H9 (cell line): ENCODE measurements at regions not wholly inside any gene's neighbourhood (a gene's known extent, or its start where the extent isn't known, plus 50 kb on each side); places are given as distances from the start of the nearest gene placed in this dataset.

Experiments used
- DNase-seq: peaks from one replicate; pipeline ENCODE4 v3.0.0-alpha.2; 2017
- H2AFZ ChIP-seq: one replicate; pipeline ENCODE4 v1.6.1; 2013; ENCODE audit warnings: mild to moderate bottlenecking, low read length, control low read depth, moderate library complexity
- H2AK5ac ChIP-seq: 2 replicates; pipeline ENCODE4 v1.6.1; 2013; ENCODE audit warnings: low read length, control low read depth, mixed read lengths; ENCODE audit not compliant: insufficient read length
- H2BK120ac ChIP-seq: one replicate; pipeline ENCODE4 v1.6.1; 2013; ENCODE audit warnings: low read depth, mild to moderate bottlenecking, low read length, control low read depth, inconsistent platforms; ENCODE audit not compliant: poor library complexity, severe bottlenecking
- H2BK12ac ChIP-seq: 2 replicates; pipeline ENCODE4 v1.6.1; 2013; ENCODE audit warnings: low read length, control low read depth, mixed read lengths, low read depth; ENCODE audit not compliant: insufficient read length
- H2BK15ac ChIP-seq: 2 replicates; pipeline ENCODE4 v1.6.1; 2013; ENCODE audit warnings: low read depth, low read length, control low read depth
- H2BK20ac ChIP-seq: one replicate; pipeline ENCODE4 v1.6.1; 2013; ENCODE audit warnings: low read depth, mild to moderate bottlenecking, low read length, control low read depth, inconsistent platforms; ENCODE audit not compliant: poor library complexity, severe bottlenecking
- H2BK5ac ChIP-seq: 2 replicates; pipeline ENCODE4 v1.6.1; 2013; ENCODE audit warnings: low read length, control low read depth, mixed read lengths; ENCODE audit not compliant: insufficient read length
- H3K14ac ChIP-seq: 2 replicates; pipeline ENCODE4 v1.6.1; 2013; ENCODE audit warnings: low read length, control low read depth; ENCODE audit not compliant: insufficient read depth
- H3K18ac ChIP-seq: 2 replicates; pipeline ENCODE4 v1.6.1; 2013; ENCODE audit warnings: low read depth, mild to moderate bottlenecking, mixed read lengths, low read length, control low read depth; ENCODE audit not compliant: insufficient read length
- H3K23ac ChIP-seq: 2 replicates; pipeline ENCODE4 v1.6.1; 2013; ENCODE audit warnings: low read length, control low read depth, mixed read lengths, low read depth; ENCODE audit not compliant: insufficient read length
- H3K23me2 ChIP-seq: 2 replicates; pipeline ENCODE4 v1.6.1; 2013; ENCODE audit warnings: low read depth, mild to moderate bottlenecking, mixed read lengths, low read length, control low read depth; ENCODE audit not compliant: insufficient read length, poor library complexity, severe bottlenecking
- H3K27ac ChIP-seq: 2 replicates; pipeline ENCODE4 v1.5.1; 2013; ENCODE audit warnings: low read length, control low read depth, mixed read lengths, low read depth; ENCODE audit not compliant: insufficient read length
- H3K27me3 ChIP-seq: 2 replicates; pipeline ENCODE4 v1.6.1; 2013; ENCODE audit warnings: low read length, control low read depth, inconsistent platforms; ENCODE audit not compliant: insufficient read depth
- H3K4ac ChIP-seq: 2 replicates; pipeline ENCODE4 v1.6.1; 2013; ENCODE audit warnings: low read depth, mild to moderate bottlenecking, control low read depth, inconsistent platforms, low read length, moderate library complexity
- H3K4me1 ChIP-seq: 2 replicates; pipeline ENCODE4 v1.6.1; 2013; ENCODE audit warnings: low read length, control low read depth, inconsistent platforms; ENCODE audit not compliant: insufficient read depth
- H3K4me2 ChIP-seq: 2 replicates; pipeline ENCODE4 v1.6.1; 2013; ENCODE audit warnings: low read length, control low read depth, mixed read lengths; ENCODE audit not compliant: insufficient read length, insufficient read depth
- H3K56ac ChIP-seq: 2 replicates; pipeline ENCODE4 v1.6.1; 2013; ENCODE audit warnings: low read depth, mild to moderate bottlenecking, mixed read lengths, low read length, control low read depth; ENCODE audit not compliant: insufficient read length
- H3K79me1 ChIP-seq: 2 replicates; pipeline ENCODE4 v1.6.1; 2013; ENCODE audit warnings: low read depth, mild to moderate bottlenecking, moderate library complexity, low read length, control low read depth, inconsistent platforms; ENCODE audit not compliant: insufficient read depth, poor library complexity, severe bottlenecking
- H3K79me2 ChIP-seq: 2 replicates; pipeline ENCODE4 v1.6.1; 2013; ENCODE audit warnings: low read length, control low read depth, inconsistent platforms; ENCODE audit not compliant: insufficient read depth
- H3K9ac ChIP-seq: 2 replicates; pipeline ENCODE4 v1.6.1; 2013; ENCODE audit warnings: low read length, control low read depth, mixed read lengths; ENCODE audit not compliant: insufficient read length; ENCODE audit errors: extremely low read depth
- H3K9me3 ChIP-seq: one replicate; pipeline ENCODE4 v1.6.1; 2013; ENCODE audit warnings: low read depth, low read length, inconsistent platforms; ENCODE audit not compliant: control insufficient read depth
- H3T11ph ChIP-seq: one replicate; pipeline ENCODE4 v1.6.1; 2013; ENCODE audit warnings: mild to moderate bottlenecking, low read length, control low read depth, inconsistent platforms
- H4K20me1 ChIP-seq: one replicate; pipeline ENCODE4 v1.6.1; 2013; ENCODE audit not compliant: control insufficient read depth, insufficient read length, insufficient read depth
- H4K5ac ChIP-seq: 2 replicates; pipeline ENCODE4 v1.6.1; 2013; ENCODE audit warnings: low read depth, mild to moderate bottlenecking, mixed read lengths, low read length, control low read depth; ENCODE audit not compliant: insufficient read length
- H4K8ac ChIP-seq: replicated peaks from 2 replicates; pipeline ENCODE4 v1.6.1; 2013; ENCODE audit warnings: low read length, control low read depth, mixed read lengths, low read depth; ENCODE audit not compliant: insufficient read length
- H4K91ac ChIP-seq: 2 replicates; pipeline ENCODE4 v1.6.1; 2013; ENCODE audit warnings: low read depth, mild to moderate bottlenecking, moderate library complexity, mixed read lengths, low read length, control low read depth; ENCODE audit not compliant: insufficient read length
- H3K27ac Mint-ChIP-seq, 3 experiments: 2 replicates in 2 of 3; 3 replicates in 1 of 3; pipeline ENCODE4 v1.8.0; 2020 to 2021; ENCODE audit warnings: mixed read lengths in 3 of 3, mild to moderate bottlenecking in 1 of 3, moderate library complexity in 1 of 3
- H3K27me3 Mint-ChIP-seq: 2 replicates; pipeline ENCODE4 v1.8.0; 2021; ENCODE audit warnings: low read depth, mild to moderate bottlenecking, moderate library complexity, mixed read lengths
- H3K36me3 Mint-ChIP-seq, 3 experiments: 2 replicates in 2 of 3; 3 replicates in 1 of 3; pipeline ENCODE4 v1.8.0; 2020 to 2021; ENCODE audit warnings: low read depth in 3 of 3, mixed read lengths in 3 of 3; ENCODE audit not compliant: insufficient read depth in 1 of 3
- H3K4me1 Mint-ChIP-seq, 2 experiments: 2 replicates each; pipeline ENCODE4 v1.8.0; 2020; ENCODE audit warnings: mixed read lengths in 2 of 2
- H3K4me3 Mint-ChIP-seq, 2 experiments: 2 replicates in 1 of 2; 3 replicates in 1 of 2; pipeline ENCODE4 v1.8.0; 2020 to 2021; ENCODE audit warnings: mild to moderate bottlenecking in 2 of 2, mixed read lengths in 2 of 2, moderate library complexity in 1 of 2
- H3K9me3 Mint-ChIP-seq, 2 experiments: 2 replicates in 1 of 2; 3 replicates in 1 of 2; pipeline ENCODE4 v1.8.0; 2020; ENCODE audit warnings: mild to moderate bottlenecking in 2 of 2, mixed read lengths in 2 of 2, moderate library complexity in 1 of 2
- CTCF ChIP-seq: fragments of 200-600 bp; sonication (generic); conservative IDR thresholded peaks from 3 replicates; pipeline ENCODE4 v1.8.0; 2021; ENCODE audit warnings: antibody characterized with exemption, mild to moderate bottlenecking
- WGBS: extraction: QIAGEN DNeasy Blood & Tissue Kit; methylation state at CpG from one replicate; pipeline ENCODE4 v1.1.7; 2013; ENCODE audit warnings: missing lambda C conversion rate, low lambda C conversion rate, mixed read lengths; ENCODE audit not compliant: insufficient read length; ENCODE audit errors: extremely low coverage; 5-methylcytosine and 5-hydroxymethylcytosine counted together

- no peaks in the 10 kb centered on the region; a peak in 1 of 5 replicates for H3K9me3 Mint-ChIP-seq
- Histone ChIP-seq H3K79me2 (no peaks in the 10 kb centered on the region), H2BK120ac (no peak overlapping the region), H2AK5ac (no peak overlapping the region), H3K23ac (no peak overlapping the region), H2BK20ac (no peak overlapping the region), H3K4me1 (no peaks in the 10 kb centered on the region), H3K18ac (no peak overlapping the region), H4K5ac (no peak overlapping the region), H3K23me2 (no peaks in the 10 kb centered on the region), H3K4me2 (no peak overlapping the region), H3K4ac (no peak overlapping the region), H3K27me3 (no peaks in the 10 kb centered on the region), H2BK5ac (no peak overlapping the region), H3K56ac (no peak overlapping the region), H4K20me1 (no peaks in the 10 kb centered on the region), H4K8ac (no peak overlapping the region), H3K14ac (no peak overlapping the region), H2AFZ (no peak overlapping the region), H3K27ac (no peak overlapping the region), H2BK15ac (no peak overlapping the region), H2BK12ac (no peak overlapping the region), H3K9ac (no peak overlapping the region), H3T11ph (no peak overlapping the region), H3K79me1 (no peaks in the 10 kb centered on the region), H4K91ac (no peak overlapping the region), H3K9me3 (no peaks in the 10 kb centered on the region)
- H3K36me3 Mint-ChIP-seq = no peaks in the 10 kb centered on the region
- H3K27ac Mint-ChIP-seq = no peak overlapping the region
- H3K4me1 Mint-ChIP-seq = no peaks in the 10 kb centered on the region
- H3K4me3 Mint-ChIP-seq = no peak overlapping the region
- WGBS = no CpG with 5 or more reads among the region's 1 CpG
- no peaks in the 10 kb centered on the region for H3K27me3 Mint-ChIP-seq
- no peak for TF ChIP-seq CTCF
- no peak for DNase-seq
These were observed 118.5 kb upstream of the MAP1B start for GRCh38 chr5:71988808-71989207.
